ENCODE measurements at regions not wholly inside any gene's neighbourhood (a gene's known extent, or its start where the extent isn't known, plus 50 kb on each side); places are given as distances from the start of the nearest gene placed in this dataset.

DNA sequence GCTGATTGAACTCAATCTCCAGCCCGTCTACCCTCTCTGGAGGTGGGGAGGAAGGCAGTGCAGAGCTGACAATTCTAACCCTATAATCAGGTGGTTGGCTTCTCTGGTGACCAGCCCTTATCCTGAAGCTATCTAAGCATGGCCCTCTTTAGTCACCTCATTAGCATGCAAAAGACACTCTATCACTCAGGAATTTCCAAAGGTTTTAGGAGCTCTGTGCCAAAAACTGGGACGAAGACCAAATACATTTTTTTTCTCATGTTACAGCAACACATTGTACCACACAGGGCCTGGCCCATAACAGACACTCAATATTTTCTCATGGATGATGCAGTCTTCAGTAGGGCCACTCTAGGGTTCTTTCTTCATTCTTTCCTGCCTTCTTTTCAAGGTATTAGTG lies 118.8 kb upstream of the VLDLR start:
- H3K9me3 ChIP-seq (ENCODE audit: control insufficient read depth, insufficient read depth, low read depth, low read length), result no peaks in the 10 kb centered on the region
- DNase-seq (ENCODE audit: low read depth, low spot score) (no peak), ATAC-seq (no peak)
- H3K36me3 ChIP-seq (ENCODE audit: control insufficient read depth, insufficient read depth, low read length), result no peaks in the 10 kb centered on the region
- H3K4me3 ChIP-seq (ENCODE audit: low read depth in 2 of 2, low read length in 2 of 2), result no peak overlapping the region
- in situ Hi-C loops (cut with HindIII; ENCODE audit: low pct_unique_long_range_greater_than_20kb, low sequenced_read_pairs) (no loop called here), intact Hi-C loops (cut with micrococcal nuclease; ENCODE audit: unreplicated experiment) (no loop called here)
- TF ChIP-seq, protein P1, sequence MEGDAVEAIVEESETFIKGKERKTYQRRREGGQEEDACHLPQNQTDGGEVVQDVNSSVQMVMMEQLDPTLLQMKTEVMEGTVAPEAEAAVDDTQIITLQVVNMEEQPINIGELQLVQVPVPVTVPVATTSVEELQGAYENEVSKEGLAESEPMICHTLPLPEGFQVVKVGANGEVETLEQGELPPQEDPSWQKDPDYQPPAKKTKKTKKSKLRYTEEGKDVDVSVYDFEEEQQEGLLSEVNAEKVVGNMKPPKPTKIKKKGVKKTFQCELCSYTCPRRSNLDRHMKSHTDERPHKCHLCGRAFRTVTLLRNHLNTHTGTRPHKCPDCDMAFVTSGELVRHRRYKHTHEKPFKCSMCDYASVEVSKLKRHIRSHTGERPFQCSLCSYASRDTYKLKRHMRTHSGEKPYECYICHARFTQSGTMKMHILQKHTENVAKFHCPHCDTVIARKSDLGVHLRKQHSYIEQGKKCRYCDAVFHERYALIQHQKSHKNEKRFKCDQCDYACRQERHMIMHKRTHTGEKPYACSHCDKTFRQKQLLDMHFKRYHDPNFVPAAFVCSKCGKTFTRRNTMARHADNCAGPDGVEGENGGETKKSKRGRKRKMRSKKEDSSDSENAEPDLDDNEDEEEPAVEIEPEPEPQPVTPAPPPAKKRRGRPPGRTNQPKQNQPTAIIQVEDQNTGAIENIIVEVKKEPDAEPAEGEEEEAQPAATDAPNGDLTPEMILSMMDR (IDR thresholded peaks at IDR 0.05), result no peak
- TF ChIP-seq, protein P2, sequence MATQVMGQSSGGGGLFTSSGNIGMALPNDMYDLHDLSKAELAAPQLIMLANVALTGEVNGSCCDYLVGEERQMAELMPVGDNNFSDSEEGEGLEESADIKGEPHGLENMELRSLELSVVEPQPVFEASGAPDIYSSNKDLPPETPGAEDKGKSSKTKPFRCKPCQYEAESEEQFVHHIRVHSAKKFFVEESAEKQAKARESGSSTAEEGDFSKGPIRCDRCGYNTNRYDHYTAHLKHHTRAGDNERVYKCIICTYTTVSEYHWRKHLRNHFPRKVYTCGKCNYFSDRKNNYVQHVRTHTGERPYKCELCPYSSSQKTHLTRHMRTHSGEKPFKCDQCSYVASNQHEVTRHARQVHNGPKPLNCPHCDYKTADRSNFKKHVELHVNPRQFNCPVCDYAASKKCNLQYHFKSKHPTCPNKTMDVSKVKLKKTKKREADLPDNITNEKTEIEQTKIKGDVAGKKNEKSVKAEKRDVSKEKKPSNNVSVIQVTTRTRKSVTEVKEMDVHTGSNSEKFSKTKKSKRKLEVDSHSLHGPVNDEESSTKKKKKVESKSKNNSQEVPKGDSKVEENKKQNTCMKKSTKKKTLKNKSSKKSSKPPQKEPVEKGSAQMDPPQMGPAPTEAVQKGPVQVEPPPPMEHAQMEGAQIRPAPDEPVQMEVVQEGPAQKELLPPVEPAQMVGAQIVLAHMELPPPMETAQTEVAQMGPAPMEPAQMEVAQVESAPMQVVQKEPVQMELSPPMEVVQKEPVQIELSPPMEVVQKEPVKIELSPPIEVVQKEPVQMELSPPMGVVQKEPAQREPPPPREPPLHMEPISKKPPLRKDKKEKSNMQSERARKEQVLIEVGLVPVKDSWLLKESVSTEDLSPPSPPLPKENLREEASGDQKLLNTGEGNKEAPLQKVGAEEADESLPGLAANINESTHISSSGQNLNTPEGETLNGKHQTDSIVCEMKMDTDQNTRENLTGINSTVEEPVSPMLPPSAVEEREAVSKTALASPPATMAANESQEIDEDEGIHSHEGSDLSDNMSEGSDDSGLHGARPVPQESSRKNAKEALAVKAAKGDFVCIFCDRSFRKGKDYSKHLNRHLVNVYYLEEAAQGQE (IDR thresholded peaks at IDR 0.05; ENCODE audit: insufficient read depth in 1 of 2, low read depth in 2 of 2, low read length in 1 of 2), result no peak
- TF ChIP-seq SIN3A (IDR thresholded peaks at IDR 0.05; ENCODE audit: borderline replicate concordance, insufficient read depth, low read depth, low read length) (no peak), POLR2AphosphoS5 (IDR thresholded peaks at IDR 0.05; ENCODE audit: low read depth, low read length) (no peak), TCF7L2 (IDR thresholded peaks at IDR 0.05; ENCODE audit: low read depth, low read length) (no peak)
- no TSS peak for BruUV-seq (replicated peaks)
- H3K4me1 ChIP-seq (ENCODE audit: control insufficient read depth, insufficient read depth, low read length), result no peaks in the 10 kb centered on the region
- H3K27me3 ChIP-seq (ENCODE audit: control insufficient read depth, insufficient read depth, low read length), result no peaks in the 10 kb centered on the region
- ChIA-PET CTCF (no interaction called here), POLR2A (no interaction called here)
- no peak overlapping the region for H3K27ac ChIP-seq (ENCODE audit: low read length)

DNA sequence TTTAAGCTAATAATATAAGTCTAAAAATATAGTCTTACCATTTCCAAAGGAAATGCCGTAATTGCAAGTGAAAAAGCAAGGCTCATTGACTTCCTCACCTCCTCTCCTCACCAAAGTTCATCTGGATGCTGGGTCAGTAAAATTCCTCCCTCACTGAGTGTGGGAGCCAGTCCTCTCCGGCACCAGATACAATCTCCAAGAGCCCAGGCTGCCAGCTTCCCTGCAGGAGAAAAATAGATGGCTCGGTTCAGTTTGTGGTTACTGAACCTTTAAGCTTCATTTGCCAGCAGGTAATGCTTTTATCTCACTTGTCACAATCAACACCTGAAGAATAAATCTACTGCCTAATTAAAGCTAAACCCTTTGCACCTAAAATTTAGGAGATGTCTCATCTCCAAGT lies 115.3 kb upstream of the VLDLR start:
- intact Hi-C loops (cut with micrococcal nuclease; ENCODE audit: unreplicated experiment) (no loop called here), in situ Hi-C loops (cut with HindIII; ENCODE audit: low pct_unique_long_range_greater_than_20kb, low sequenced_read_pairs) (no loop called here)
- no TSS peak for BruUV-seq (replicated peaks)
- H3K9me3 ChIP-seq (ENCODE audit: control insufficient read depth, insufficient read depth, low read depth, low read length), result no peaks in the 10 kb centered on the region
- no peak overlapping the region for H3K27ac ChIP-seq (ENCODE audit: low read length)
- CTCF ChIA-PET, result no interaction called here
- no peaks in the 10 kb centered on the region for H3K4me1 ChIP-seq (ENCODE audit: control insufficient read depth, insufficient read depth, low read length)
- no peaks in the 10 kb centered on the region for H3K27me3 ChIP-seq (ENCODE audit: control insufficient read depth, insufficient read depth, low read length)
- no peak overlapping the region for H3K4me3 ChIP-seq (ENCODE audit: low read depth in 2 of 2, low read length in 2 of 2)
- ATAC-seq, result no peak
- POLR2A ChIA-PET, result no interaction called here
- H3K36me3 ChIP-seq (ENCODE audit: control insufficient read depth, insufficient read depth, low read length), result no peaks in the 10 kb centered on the region
- no peak for TF ChIP-seq TCF7L2 (IDR thresholded peaks at IDR 0.05; ENCODE audit: low read depth, low read length)
- TF ChIP-seq POLR2AphosphoS5 (IDR thresholded peaks at IDR 0.05; ENCODE audit: low read depth, low read length), result no peak
- TF ChIP-seq, protein P2 (IDR thresholded peaks at IDR 0.05; ENCODE audit: insufficient read depth in 1 of 2, low read depth in 2 of 2, low read length in 1 of 2), result no peak
- TF ChIP-seq SIN3A (IDR thresholded peaks at IDR 0.05; ENCODE audit: borderline replicate concordance, insufficient read depth, low read depth, low read length), result no peak
- TF ChIP-seq, protein P1 (IDR thresholded peaks at IDR 0.05), result no peak
- no peak for DNase-seq (ENCODE audit: low read depth, low spot score)

All from Panc1 (cell line).